H9 (cell line): ENCODE measurements at regions not wholly inside any gene's neighbourhood (a gene's known extent, or its start where the extent isn't known, plus 50 kb on each side); places are given as distances from the start of the nearest gene placed in this dataset.
"Not testable (repeated sequence)": the region's sequence is repeated elsewhere in the genome, so short reads cannot be mapped to it uniquely, and the experiment has no call there.

ENCODE experiments used
- DNase-seq: peaks from one replicate; pipeline ENCODE4 v3.0.0-alpha.2; 2017
- H2AFZ ChIP-seq: one replicate; pipeline ENCODE4 v1.6.1; 2013; ENCODE audit warnings: mild to moderate bottlenecking, low read length, control low read depth, moderate library complexity
- H2AK5ac ChIP-seq: 2 replicates; pipeline ENCODE4 v1.6.1; 2013; ENCODE audit warnings: low read length, control low read depth, mixed read lengths; ENCODE audit not compliant: insufficient read length
- H2BK120ac ChIP-seq: one replicate; pipeline ENCODE4 v1.6.1; 2013; ENCODE audit warnings: low read depth, mild to moderate bottlenecking, low read length, control low read depth, inconsistent platforms; ENCODE audit not compliant: poor library complexity, severe bottlenecking
- H2BK12ac ChIP-seq: 2 replicates; pipeline ENCODE4 v1.6.1; 2013; ENCODE audit warnings: low read length, control low read depth, mixed read lengths, low read depth; ENCODE audit not compliant: insufficient read length
- H2BK15ac ChIP-seq: 2 replicates; pipeline ENCODE4 v1.6.1; 2013; ENCODE audit warnings: low read depth, low read length, control low read depth
- H2BK20ac ChIP-seq: one replicate; pipeline ENCODE4 v1.6.1; 2013; ENCODE audit warnings: low read depth, mild to moderate bottlenecking, low read length, control low read depth, inconsistent platforms; ENCODE audit not compliant: poor library complexity, severe bottlenecking
- H2BK5ac ChIP-seq: 2 replicates; pipeline ENCODE4 v1.6.1; 2013; ENCODE audit warnings: low read length, control low read depth, mixed read lengths; ENCODE audit not compliant: insufficient read length
- H3K14ac ChIP-seq: 2 replicates; pipeline ENCODE4 v1.6.1; 2013; ENCODE audit warnings: low read length, control low read depth; ENCODE audit not compliant: insufficient read depth
- H3K18ac ChIP-seq: 2 replicates; pipeline ENCODE4 v1.6.1; 2013; ENCODE audit warnings: low read depth, mild to moderate bottlenecking, mixed read lengths, low read length, control low read depth; ENCODE audit not compliant: insufficient read length
- H3K23ac ChIP-seq: 2 replicates; pipeline ENCODE4 v1.6.1; 2013; ENCODE audit warnings: low read length, control low read depth, mixed read lengths, low read depth; ENCODE audit not compliant: insufficient read length
- H3K23me2 ChIP-seq: 2 replicates; pipeline ENCODE4 v1.6.1; 2013; ENCODE audit warnings: low read depth, mild to moderate bottlenecking, mixed read lengths, low read length, control low read depth; ENCODE audit not compliant: insufficient read length, poor library complexity, severe bottlenecking
- H3K27ac ChIP-seq: 2 replicates; pipeline ENCODE4 v1.5.1; 2013; ENCODE audit warnings: low read length, control low read depth, mixed read lengths, low read depth; ENCODE audit not compliant: insufficient read length
- H3K27me3 ChIP-seq: 2 replicates; pipeline ENCODE4 v1.6.1; 2013; ENCODE audit warnings: low read length, control low read depth, inconsistent platforms; ENCODE audit not compliant: insufficient read depth
- H3K4ac ChIP-seq: 2 replicates; pipeline ENCODE4 v1.6.1; 2013; ENCODE audit warnings: low read depth, mild to moderate bottlenecking, control low read depth, inconsistent platforms, low read length, moderate library complexity
- H3K4me1 ChIP-seq: 2 replicates; pipeline ENCODE4 v1.6.1; 2013; ENCODE audit warnings: low read length, control low read depth, inconsistent platforms; ENCODE audit not compliant: insufficient read depth
- H3K4me2 ChIP-seq: 2 replicates; pipeline ENCODE4 v1.6.1; 2013; ENCODE audit warnings: low read length, control low read depth, mixed read lengths; ENCODE audit not compliant: insufficient read length, insufficient read depth
- H3K56ac ChIP-seq: 2 replicates; pipeline ENCODE4 v1.6.1; 2013; ENCODE audit warnings: low read depth, mild to moderate bottlenecking, mixed read lengths, low read length, control low read depth; ENCODE audit not compliant: insufficient read length
- H3K79me1 ChIP-seq: 2 replicates; pipeline ENCODE4 v1.6.1; 2013; ENCODE audit warnings: low read depth, mild to moderate bottlenecking, moderate library complexity, low read length, control low read depth, inconsistent platforms; ENCODE audit not compliant: insufficient read depth, poor library complexity, severe bottlenecking
- H3K79me2 ChIP-seq: 2 replicates; pipeline ENCODE4 v1.6.1; 2013; ENCODE audit warnings: low read length, control low read depth, inconsistent platforms; ENCODE audit not compliant: insufficient read depth
- H3K9ac ChIP-seq: 2 replicates; pipeline ENCODE4 v1.6.1; 2013; ENCODE audit warnings: low read length, control low read depth, mixed read lengths; ENCODE audit not compliant: insufficient read length; ENCODE audit errors: extremely low read depth
- H3K9me3 ChIP-seq: one replicate; pipeline ENCODE4 v1.6.1; 2013; ENCODE audit warnings: low read depth, low read length, inconsistent platforms; ENCODE audit not compliant: control insufficient read depth
- H3T11ph ChIP-seq: one replicate; pipeline ENCODE4 v1.6.1; 2013; ENCODE audit warnings: mild to moderate bottlenecking, low read length, control low read depth, inconsistent platforms
- H4K20me1 ChIP-seq: one replicate; pipeline ENCODE4 v1.6.1; 2013; ENCODE audit not compliant: control insufficient read depth, insufficient read length, insufficient read depth
- H4K5ac ChIP-seq: 2 replicates; pipeline ENCODE4 v1.6.1; 2013; ENCODE audit warnings: low read depth, mild to moderate bottlenecking, mixed read lengths, low read length, control low read depth; ENCODE audit not compliant: insufficient read length
- H4K8ac ChIP-seq: replicated peaks from 2 replicates; pipeline ENCODE4 v1.6.1; 2013; ENCODE audit warnings: low read length, control low read depth, mixed read lengths, low read depth; ENCODE audit not compliant: insufficient read length
- H4K91ac ChIP-seq: 2 replicates; pipeline ENCODE4 v1.6.1; 2013; ENCODE audit warnings: low read depth, mild to moderate bottlenecking, moderate library complexity, mixed read lengths, low read length, control low read depth; ENCODE audit not compliant: insufficient read length
- H3K27ac Mint-ChIP-seq, 3 experiments: 2 replicates in 2 of 3; 3 replicates in 1 of 3; pipeline ENCODE4 v1.8.0; 2020 to 2021; ENCODE audit warnings: mixed read lengths in 3 of 3, mild to moderate bottlenecking in 1 of 3, moderate library complexity in 1 of 3
- H3K27me3 Mint-ChIP-seq: 2 replicates; pipeline ENCODE4 v1.8.0; 2021; ENCODE audit warnings: low read depth, mild to moderate bottlenecking, moderate library complexity, mixed read lengths
- H3K36me3 Mint-ChIP-seq, 3 experiments: 2 replicates in 2 of 3; 3 replicates in 1 of 3; pipeline ENCODE4 v1.8.0; 2020 to 2021; ENCODE audit warnings: low read depth in 3 of 3, mixed read lengths in 3 of 3; ENCODE audit not compliant: insufficient read depth in 1 of 3
- H3K4me1 Mint-ChIP-seq, 2 experiments: 2 replicates each; pipeline ENCODE4 v1.8.0; 2020; ENCODE audit warnings: mixed read lengths in 2 of 2
- H3K4me3 Mint-ChIP-seq, 2 experiments: 2 replicates in 1 of 2; 3 replicates in 1 of 2; pipeline ENCODE4 v1.8.0; 2020 to 2021; ENCODE audit warnings: mild to moderate bottlenecking in 2 of 2, mixed read lengths in 2 of 2, moderate library complexity in 1 of 2
- H3K9me3 Mint-ChIP-seq, 2 experiments: 2 replicates in 1 of 2; 3 replicates in 1 of 2; pipeline ENCODE4 v1.8.0; 2020; ENCODE audit warnings: mild to moderate bottlenecking in 2 of 2, mixed read lengths in 2 of 2, moderate library complexity in 1 of 2
- CTCF ChIP-seq: fragments of 200-600 bp; sonication (generic); conservative IDR thresholded peaks from 3 replicates; pipeline ENCODE4 v1.8.0; 2021; ENCODE audit warnings: antibody characterized with exemption, mild to moderate bottlenecking
- WGBS: extraction: QIAGEN DNeasy Blood & Tissue Kit; methylation state at CpG from one replicate; pipeline ENCODE4 v1.1.7; 2013; ENCODE audit warnings: missing lambda C conversion rate, low lambda C conversion rate, mixed read lengths; ENCODE audit not compliant: insufficient read length; ENCODE audit errors: extremely low coverage; 5-methylcytosine and 5-hydroxymethylcytosine counted together

GRCh38 chr21:25441835-25442234 lies 165.4 kb downstream of the MRPL39 start:
- no peak overlapping the region for H3K27ac Mint-ChIP-seq
- Histone ChIP-seq H3T11ph (no peak overlapping the region), H4K8ac (no peak overlapping the region), H2AFZ (no peak overlapping the region), H3K9ac (no peak overlapping the region), H3K9me3 (no peaks in the 10 kb centered on the region), H3K56ac (no peak overlapping the region), H3K27ac (no peak overlapping the region), H2BK20ac (no peak overlapping the region), H3K27me3 (no peaks in the 10 kb centered on the region), H2BK15ac (no peak overlapping the region), H3K79me2 (no peaks in the 10 kb centered on the region), H3K18ac (no peak overlapping the region), H2AK5ac (no peak overlapping the region), H2BK12ac (no peak overlapping the region), H4K5ac (no peak overlapping the region), H3K14ac (no peak overlapping the region), H4K20me1 (no peaks in the 10 kb centered on the region), H3K4me1 (no peaks in the 10 kb centered on the region), H4K91ac (no peak overlapping the region), H3K23ac (no peak overlapping the region), H3K79me1 (no peaks in the 10 kb centered on the region), H3K23me2 (no peaks in the 10 kb centered on the region), H2BK120ac (no peak overlapping the region), H3K4me2 (no peak overlapping the region), H3K4ac (no peak overlapping the region), H2BK5ac (no peak overlapping the region)
- no peaks in the 10 kb centered on the region for H3K27me3 Mint-ChIP-seq
- no peak for TF ChIP-seq CTCF
- H3K4me1 Mint-ChIP-seq, result no peaks in the 10 kb centered on the region
- no peak for DNase-seq
- H3K9me3 Mint-ChIP-seq, result peaks cover 0 to 1% of the 10 kb centered on the region in 2 experiments; a peak in 1 of 5 replicates
- no peaks in the 10 kb centered on the region for H3K36me3 Mint-ChIP-seq
- no CpG with 5 or more reads among the region's 2 CpGs for WGBS
- H3K4me3 Mint-ChIP-seq, result no peak overlapping the region

GRCh38 chr21:25437465-25437864 lies 169.8 kb downstream of the MRPL39 start:
- no CpG with 5 or more reads among the region's 2 CpGs for WGBS
- not testable (repeated sequence) for H3K4ac ChIP-seq, H3K27me3 Mint-ChIP-seq, H2BK12ac ChIP-seq, H2BK5ac ChIP-seq, H3T11ph ChIP-seq, H3K4me1 ChIP-seq, H3K4me2 ChIP-seq, H3K23me2 ChIP-seq, H2AK5ac ChIP-seq, H3K18ac ChIP-seq, H3K4me1 Mint-ChIP-seq, H3K27ac Mint-ChIP-seq, H3K23ac ChIP-seq, H3K4me3 Mint-ChIP-seq, H3K9me3 Mint-ChIP-seq, H3K27ac ChIP-seq, H3K27me3 ChIP-seq, H3K14ac ChIP-seq, H3K56ac ChIP-seq, DNase-seq, H4K5ac ChIP-seq, H2BK20ac ChIP-seq, H3K79me1 ChIP-seq, H4K91ac ChIP-seq, H2BK15ac ChIP-seq, H3K36me3 Mint-ChIP-seq, H3K79me2 ChIP-seq, H2BK120ac ChIP-seq, H2AFZ ChIP-seq, H3K9ac ChIP-seq, H3K9me3 ChIP-seq, H4K20me1 ChIP-seq, H4K8ac ChIP-seq
